Osteocyte (in vitro differentiated cells): ENCODE measurements at regions not wholly inside any gene's neighbourhood (a gene's known extent, or its start where the extent isn't known, plus 50 kb on each side); places are given as distances from the start of the nearest gene placed in this dataset.

Experiments used
- DNase-seq: peaks from one replicate; pipeline ENCODE4 v3.0.0; 2021; ENCODE audit warnings: mixed read lengths; ENCODE audit not compliant: unreplicated experiment; ENCODE audit errors: extremely low spot score
- H3K27ac Mint-ChIP-seq: one replicate; pipeline ENCODE4 v1.8.0; 2021; ENCODE audit warnings: mild to moderate bottlenecking, mixed read lengths; ENCODE audit not compliant: unreplicated experiment
- H3K27me3 Mint-ChIP-seq: one replicate; pipeline ENCODE4 v1.8.0; 2021; ENCODE audit warnings: mixed read lengths; ENCODE audit not compliant: unreplicated experiment
- H3K36me3 Mint-ChIP-seq: one replicate; pipeline ENCODE4 v1.8.0; 2021; ENCODE audit warnings: mixed read lengths; ENCODE audit not compliant: unreplicated experiment
- H3K4me1 Mint-ChIP-seq: one replicate; pipeline ENCODE4 v1.8.0; 2021; ENCODE audit warnings: mixed read lengths; ENCODE audit not compliant: unreplicated experiment
- H3K4me3 Mint-ChIP-seq: one replicate; pipeline ENCODE4 v1.8.0; 2021; ENCODE audit warnings: mild to moderate bottlenecking, moderate library complexity, mixed read lengths; ENCODE audit not compliant: unreplicated experiment
- H3K9me3 Mint-ChIP-seq: one replicate; pipeline ENCODE4 v1.8.0; 2021; ENCODE audit warnings: mixed read lengths; ENCODE audit not compliant: unreplicated experiment
- CTCF ChIP-seq: fragments of 200-600 bp; sonication (generic); IDR thresholded peaks from 2 replicates; pipeline ENCODE4 v1.5.0; 2021; ENCODE audit warnings: antibody characterized with exemption, mild to moderate bottlenecking, moderate library complexity

GRCh38 chr20:12956303-12956702 lies 52.5 kb upstream of the SPTLC3 start:
- no peaks in the 10 kb centered on the region for H3K27me3 Mint-ChIP-seq

GRCh38 chr20:12957968-12958367 lies 50.8 kb upstream of the SPTLC3 start:
- no peaks in the 10 kb centered on the region for H3K4me1 Mint-ChIP-seq
- no peak overlapping the region for H3K4me3 Mint-ChIP-seq
- no peak for TF ChIP-seq CTCF
- H3K27ac Mint-ChIP-seq, result no peak overlapping the region
- no peak for DNase-seq
- no peaks in the 10 kb centered on the region for H3K36me3 Mint-ChIP-seq
- H3K9me3 Mint-ChIP-seq, result no peaks in the 10 kb centered on the region
- no peaks in the 10 kb centered on the region for H3K27me3 Mint-ChIP-seq

More at GRCh38 chr20:12956303-12956702, 52.5 kb upstream of the SPTLC3 start:
- no peaks in the 10 kb centered on the region for H3K4me1 Mint-ChIP-seq
- H3K9me3 Mint-ChIP-seq, result no peaks in the 10 kb centered on the region
- TF ChIP-seq CTCF, result no peak
- no peak overlapping the region for H3K4me3 Mint-ChIP-seq
- no peak for DNase-seq
- no peaks in the 10 kb centered on the region for H3K36me3 Mint-ChIP-seq
- H3K27ac Mint-ChIP-seq, result no peak overlapping the region
